GM12872 (cell line): ENCODE measurements at regions not wholly inside any gene's neighbourhood (a gene's known extent, or its start where the extent isn't known, plus 50 kb on each side); places are given as distances from the start of the nearest gene placed in this dataset.

ENCODE experiments used
- TF ChIP-seq, protein P1 (sequence below): IDR thresholded peaks from 3 replicates; pipeline ENCODE4 v1.5.1; 2011; ENCODE audit warnings: low read depth, mild to moderate bottlenecking, low read length, moderate library complexity; ENCODE audit not compliant: insufficient read depth

DNA sequence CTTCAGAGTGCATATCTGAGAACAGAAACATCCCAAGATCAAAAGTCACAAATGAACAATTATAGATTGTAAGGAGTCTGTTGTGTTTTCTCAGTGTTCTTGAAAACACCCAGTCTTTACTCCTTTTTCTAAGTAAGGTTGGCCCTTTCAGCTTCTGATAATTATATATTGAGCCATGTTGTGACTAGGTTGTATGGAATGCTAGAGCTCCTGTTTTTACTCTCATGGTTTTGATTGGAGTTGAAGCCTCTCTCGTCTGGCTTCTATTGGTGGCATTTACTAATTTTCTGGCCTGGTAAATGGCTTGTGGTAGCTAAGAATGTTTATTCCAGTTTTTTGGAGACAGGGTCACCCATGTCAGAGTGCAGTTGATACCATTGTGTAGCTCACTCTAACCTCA is 84.7 kb downstream of the NDUFS5 start:
- TF ChIP-seq, protein P1, sequence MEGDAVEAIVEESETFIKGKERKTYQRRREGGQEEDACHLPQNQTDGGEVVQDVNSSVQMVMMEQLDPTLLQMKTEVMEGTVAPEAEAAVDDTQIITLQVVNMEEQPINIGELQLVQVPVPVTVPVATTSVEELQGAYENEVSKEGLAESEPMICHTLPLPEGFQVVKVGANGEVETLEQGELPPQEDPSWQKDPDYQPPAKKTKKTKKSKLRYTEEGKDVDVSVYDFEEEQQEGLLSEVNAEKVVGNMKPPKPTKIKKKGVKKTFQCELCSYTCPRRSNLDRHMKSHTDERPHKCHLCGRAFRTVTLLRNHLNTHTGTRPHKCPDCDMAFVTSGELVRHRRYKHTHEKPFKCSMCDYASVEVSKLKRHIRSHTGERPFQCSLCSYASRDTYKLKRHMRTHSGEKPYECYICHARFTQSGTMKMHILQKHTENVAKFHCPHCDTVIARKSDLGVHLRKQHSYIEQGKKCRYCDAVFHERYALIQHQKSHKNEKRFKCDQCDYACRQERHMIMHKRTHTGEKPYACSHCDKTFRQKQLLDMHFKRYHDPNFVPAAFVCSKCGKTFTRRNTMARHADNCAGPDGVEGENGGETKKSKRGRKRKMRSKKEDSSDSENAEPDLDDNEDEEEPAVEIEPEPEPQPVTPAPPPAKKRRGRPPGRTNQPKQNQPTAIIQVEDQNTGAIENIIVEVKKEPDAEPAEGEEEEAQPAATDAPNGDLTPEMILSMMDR = no peak

DNA sequence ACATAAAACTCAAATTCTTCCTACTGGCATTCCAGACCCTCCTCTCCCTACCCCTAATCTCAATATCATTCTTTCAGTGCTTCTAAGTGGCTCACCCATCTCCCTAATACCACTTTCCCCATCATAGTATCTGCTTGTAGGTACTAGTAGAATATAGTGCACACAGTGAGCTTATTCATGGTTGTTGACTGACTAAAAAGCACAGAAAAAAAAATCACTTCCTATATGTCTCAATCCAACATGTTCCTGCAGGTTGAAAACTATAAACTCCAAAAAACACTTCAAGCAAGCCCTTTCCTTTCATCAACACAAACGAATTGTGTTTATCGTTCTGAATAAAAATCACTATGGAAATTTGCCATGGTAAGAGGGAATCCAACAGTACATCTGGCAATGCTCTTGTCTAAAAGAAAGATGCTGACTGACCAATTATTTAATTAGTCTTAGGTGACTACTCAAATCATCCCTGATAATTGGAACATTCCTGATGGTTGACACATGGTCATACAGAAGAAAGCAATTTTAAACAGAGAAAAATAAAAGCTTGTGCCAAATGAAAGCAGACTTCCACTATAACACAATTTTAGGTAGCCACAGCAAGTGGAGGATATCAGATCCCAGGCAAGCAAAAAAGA is 87.1 kb downstream of the NDUFS5 start:
- TF ChIP-seq, protein P1 = no peak

DNA sequence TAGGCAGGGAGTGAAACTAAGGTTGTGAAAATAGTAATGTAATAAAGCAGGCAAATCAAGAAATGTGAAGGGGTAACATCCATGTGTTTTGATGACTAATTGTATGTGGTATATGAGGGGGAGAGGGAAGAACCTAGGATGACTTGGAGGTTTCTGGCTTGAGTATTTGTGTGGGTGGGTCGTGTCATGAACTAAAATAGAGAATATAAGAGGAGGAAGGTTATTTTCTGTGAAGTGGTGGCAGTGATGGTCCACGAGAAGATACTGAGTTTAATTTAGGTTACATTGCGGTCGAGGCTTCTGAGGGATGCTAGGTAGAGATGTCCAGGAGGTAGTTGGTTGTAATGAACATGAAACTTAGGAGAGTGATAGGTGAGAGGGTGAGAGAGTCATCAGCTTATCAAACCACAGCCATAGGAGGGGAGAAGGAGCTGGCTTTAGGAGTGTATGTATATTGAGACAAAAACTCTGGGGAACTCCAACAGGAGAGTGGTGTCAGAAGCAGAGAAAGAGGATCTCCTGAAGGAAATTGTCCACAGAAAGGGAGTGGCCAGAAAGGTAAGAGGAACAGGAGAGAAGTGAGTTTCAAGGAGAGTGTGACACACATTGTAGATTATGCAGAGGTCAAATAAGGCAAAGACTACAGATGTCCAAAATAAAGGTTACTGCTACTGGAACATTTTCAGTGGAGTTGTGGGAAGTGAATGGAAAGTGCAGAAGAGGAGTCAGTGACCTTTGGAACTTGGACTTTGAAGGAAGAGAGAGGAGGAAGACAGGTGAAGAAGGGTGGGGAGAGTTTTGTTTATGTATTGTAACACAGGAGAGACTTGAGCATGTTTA is 89.0 kb upstream of the MACF1 start:
- TF ChIP-seq, protein P1 = no peak

DNA sequence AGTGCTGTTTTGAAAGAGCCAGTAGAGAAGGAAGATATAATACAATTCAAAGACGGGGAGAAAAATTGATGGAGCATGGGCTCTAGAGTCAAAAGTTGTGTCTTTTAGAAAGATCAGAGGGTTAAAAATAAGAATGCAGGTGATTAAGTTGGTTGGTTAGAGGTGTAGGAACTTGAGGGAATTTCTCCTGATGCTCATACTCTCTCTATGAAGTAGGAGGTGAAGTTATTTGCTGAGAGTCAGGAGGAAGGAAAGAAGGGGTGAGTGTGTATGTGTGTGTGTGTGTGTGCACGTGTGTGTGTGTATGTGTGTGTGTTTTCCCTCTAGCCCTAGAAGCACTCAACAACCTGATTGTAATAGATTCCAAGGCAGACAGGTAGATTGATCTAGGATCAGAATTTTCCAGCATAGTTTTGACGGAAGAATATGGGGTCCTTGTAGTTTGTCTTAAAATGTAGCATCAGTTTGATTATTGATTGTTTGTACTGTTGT is 88.3 kb upstream of the MACF1 start:
- TF ChIP-seq, protein P1 = no peak

DNA sequence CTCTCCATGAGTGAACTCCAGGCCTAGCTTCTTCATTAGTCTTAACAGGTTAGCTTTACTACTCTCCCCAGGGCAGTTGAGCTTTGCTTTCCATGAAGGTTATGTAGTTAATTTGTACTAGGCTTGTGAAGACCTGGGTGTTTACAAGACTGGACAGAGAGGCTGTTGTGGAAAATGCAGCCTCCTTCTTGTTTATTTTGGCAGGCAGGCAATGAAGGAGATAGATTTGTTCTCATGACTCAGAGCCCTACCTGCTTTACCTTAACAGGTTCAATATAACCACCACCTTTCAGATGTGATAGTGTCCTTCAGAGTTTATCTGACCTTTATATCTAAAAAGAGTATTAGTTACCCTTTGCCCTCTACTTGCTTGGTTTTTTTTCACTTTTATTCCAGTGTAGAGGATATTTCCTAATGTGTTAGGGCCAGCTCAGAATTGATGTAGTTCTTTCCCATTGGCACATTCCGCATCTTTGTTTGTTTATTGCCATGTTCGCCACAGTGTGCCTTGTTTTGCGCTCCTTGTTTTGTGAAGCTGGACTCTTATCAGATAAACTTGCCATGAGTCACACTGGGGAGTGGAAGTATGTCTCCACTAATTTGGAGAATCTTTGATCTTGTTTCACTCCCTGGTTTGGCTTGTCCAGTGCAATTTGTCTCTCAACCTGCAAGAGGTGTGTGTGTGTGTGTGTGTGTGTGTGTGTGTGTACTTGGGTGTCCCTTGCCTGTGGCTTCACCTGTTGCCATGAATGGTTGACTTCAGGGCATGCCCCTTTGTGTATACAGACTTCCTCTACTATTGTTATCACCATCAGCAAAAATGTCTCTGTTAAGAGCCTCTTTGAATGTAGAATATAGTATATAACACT is 87.4 kb upstream of the MACF1 start:
- TF ChIP-seq, protein P1 = no peak

DNA sequence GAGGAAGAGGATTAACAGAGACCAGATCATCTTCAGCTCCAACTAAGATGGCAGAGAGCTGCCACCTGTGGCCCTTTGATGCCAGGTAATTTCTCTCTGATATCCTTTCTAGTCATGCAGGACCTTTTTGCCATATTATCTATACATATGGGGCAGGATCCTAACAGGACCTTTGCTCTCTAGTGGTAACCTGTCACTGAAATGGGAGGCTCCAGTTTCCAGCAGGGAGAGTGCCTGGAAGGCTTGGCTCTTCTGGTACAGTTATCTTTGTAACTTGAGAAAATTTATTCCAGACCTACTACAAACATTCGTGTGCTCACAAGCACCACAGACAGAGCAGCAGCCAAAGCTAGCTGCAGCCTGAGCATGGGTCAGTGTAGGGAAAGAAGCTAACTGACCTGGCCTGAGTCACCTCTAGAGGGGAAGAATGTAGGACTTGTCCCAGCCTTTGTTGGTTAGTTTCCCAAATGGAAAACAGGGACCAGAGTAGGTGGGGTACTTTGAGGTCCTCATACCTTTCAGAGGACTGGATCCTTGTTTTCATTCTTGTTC is 86.5 kb upstream of the MACF1 start:
- TF ChIP-seq, protein P1 = no peak
